HepG2 (cell line): ENCODE measurements at regions not wholly inside any gene's neighbourhood (a gene's known extent, or its start where the extent isn't known, plus 50 kb on each side); places are given as distances from the start of the nearest gene placed in this dataset.

Experiments
- ATAC-seq: fragments of 200-7000 bp; cut with Tn5 transposase; 3 replicates; pipeline ENCODE4 v1.9.1; 2020; ENCODE audit warnings: mild to moderate bottlenecking, moderate library complexity
- BruUV-seq: library from RNA; stranded (reverse); fragments of 400-500 nt; replicated peaks from 2 replicates; lab custom pipeline; 2021; lab: Mats Ljungman, UMichigan
- CTCF ChIA-PET: fragments of 300-600 bp; formaldehyde crosslinking; extraction: SDS; loops from one replicate; lab custom pipeline; 2021; ENCODE audit warnings: low total read pairs, inconsistent platforms, low intra/inter-chr PET ratio; lab: Yijun Ruan, JAX
- POLR2A ChIA-PET: fragments of 350-600 bp; sonication (Branson Sonifier 250); formaldehyde crosslinking; loops from one replicate; lab custom pipeline; 2020; ENCODE audit warnings: antibody characterized with exemption, inconsistent platforms; lab: Yijun Ruan, JAX
- DNase-seq: peaks from one replicate; pipeline ENCODE4 v3.0.0-alpha.2; 2015; ENCODE audit warnings: low spot score
- FAIRE-seq: peaks from 3 replicates; lab custom pipeline; 2011; peaks lifted over from hg19 to GRCh38; lab: Jason Lieb, UNC
- H2AFZ ChIP-seq: one replicate; pipeline ENCODE4 v1.6.1; 2011; ENCODE audit warnings: low read length, inconsistent platforms
- H3K27ac ChIP-seq: fragments of 300-600 bp; 3 replicates; pipeline ENCODE4 v1.8.0; 2011; ENCODE audit warnings: mixed run types, mild to moderate bottlenecking, mixed read lengths, low read length, inconsistent platforms; ENCODE audit not compliant: insufficient read depth; ENCODE audit errors: extremely low read length
- H3K27me3 ChIP-seq, 2 experiments: fragments of 200-600 bp in 1 of 2; 2 replicates in 1 of 2; 3 replicates in 1 of 2; pipeline versions ENCODE4 v1.6.0 to v1.8.0; 2011; ENCODE audit warnings: low read length in 2 of 2, mild to moderate bottlenecking in 2 of 2, moderate library complexity in 2 of 2, inconsistent platforms in 1 of 2; ENCODE audit not compliant: insufficient read depth in 2 of 2, control insufficient read depth in 1 of 2
- H3K36me3 ChIP-seq, 2 experiments: fragments of 200-600 bp in 1 of 2; replicated peaks in 1 of 2; 2 replicates in 1 of 2; 3 replicates in 1 of 2; pipeline versions ENCODE4 v1.5.1 to v1.8.0; 2011; ENCODE audit warnings: low read length in 2 of 2, inconsistent platforms in 1 of 2; ENCODE audit not compliant: insufficient read depth in 2 of 2, control insufficient read depth in 1 of 2
- H3K4me1 ChIP-seq: 2 replicates; pipeline ENCODE4 v1.5.1; 2012; ENCODE audit warnings: low read length, inconsistent platforms; ENCODE audit not compliant: insufficient read depth
- H3K4me2 ChIP-seq: 2 replicates; pipeline ENCODE4 v1.6.0; 2011; ENCODE audit warnings: low read depth, low read length, inconsistent platforms
- H3K4me3 ChIP-seq, 3 experiments: fragments of 200-600 bp in 1 of 3; sonication (generic), shearing (Covaris generic) in 1 of 3; replicated peaks in 1 of 3; 2 replicates each; pipeline ENCODE4 v1.5.1; 2011 to 2016; ENCODE audit warnings: low read length in 3 of 3, inconsistent platforms in 2 of 3, low read depth in 2 of 3, mild to moderate bottlenecking in 2 of 3, control low read depth in 1 of 3, mixed read lengths in 1 of 3; ENCODE audit not compliant: insufficient read depth in 1 of 3
- H3K79me2 ChIP-seq: one replicate; pipeline ENCODE4 v1.6.1; 2011; ENCODE audit warnings: low read length, inconsistent platforms; ENCODE audit not compliant: insufficient read depth
- H3K9ac ChIP-seq: 2 replicates; pipeline ENCODE4 v1.6.0; 2011; ENCODE audit warnings: mild to moderate bottlenecking, low read depth, low read length, inconsistent platforms; ENCODE audit not compliant: insufficient read depth
- H3K9me3 ChIP-seq: 2 replicates; pipeline ENCODE4 v1.5.1; 2012; ENCODE audit warnings: mild to moderate bottlenecking, low read length
- H4K20me1 ChIP-seq: 2 replicates; pipeline ENCODE4 v1.6.0; 2011; ENCODE audit warnings: inconsistent platforms, mild to moderate bottlenecking, low read length, moderate library complexity; ENCODE audit not compliant: insufficient read depth
- ATAD3A ChIP-seq: sonication (generic); formaldehyde crosslinking; IDR thresholded peaks from 2 replicates; pipeline ENCODE4 v1.4.0; 2020; ENCODE audit warnings: missing genetic modification reagents
- BRCA1 ChIP-seq: sonication (generic); formaldehyde crosslinking; IDR thresholded peaks from 2 replicates; pipeline ENCODE4 v1.4.0; 2020; ENCODE audit warnings: missing genetic modification reagents
- CBFB ChIP-seq: sonication (generic); formaldehyde crosslinking; IDR thresholded peaks from 2 replicates; pipeline ENCODE4 v1.4.0; 2020; ENCODE audit warnings: missing genetic modification reagents
- CCAR2 ChIP-seq: fragments of 200-400 bp; formaldehyde crosslinking; optimal IDR thresholded peaks from 2 replicates; pipeline ENCODE3; 2018; ENCODE audit warnings: low read depth, mild to moderate bottlenecking, low read length, moderate library complexity
- FOXJ3 ChIP-seq: sonication (generic); formaldehyde crosslinking; IDR thresholded peaks from 2 replicates; pipeline ENCODE4 v1.4.0; 2020; ENCODE audit warnings: missing genetic modification reagents, mild to moderate bottlenecking, borderline replicate concordance
- FOXK1 ChIP-seq: sonication (generic); formaldehyde crosslinking; IDR thresholded peaks from 2 replicates; pipeline ENCODE4 v1.4.0; 2020; ENCODE audit warnings: low read depth, missing genetic modification reagents, borderline replicate concordance
- ISL2 ChIP-seq: sonication (generic); formaldehyde crosslinking; IDR thresholded peaks from 2 replicates; pipeline ENCODE4 v1.5.0; 2020; ENCODE audit warnings: missing genetic modification reagents
- MED13 ChIP-seq: sonication (generic); formaldehyde crosslinking; IDR thresholded peaks from 2 replicates; pipeline ENCODE4 v1.5.0; 2020; ENCODE audit warnings: missing genetic modification reagents
- TBX3 ChIP-seq: fragments of 450-650 bp; IDR thresholded peaks from 2 replicates; pipeline ENCODE4 v1.6.1; 2017; ENCODE audit warnings: antibody characterized with exemption, mild to moderate bottlenecking, inconsistent platforms, borderline replicate concordance
- ZNF124 ChIP-seq: sonication (generic); formaldehyde crosslinking; IDR thresholded peaks from 2 replicates; pipeline ENCODE4 v1.4.0; 2020; ENCODE audit warnings: missing genetic modification reagents
- ZNF232 ChIP-seq: sonication (generic); formaldehyde crosslinking; IDR thresholded peaks from 2 replicates; pipeline ENCODE4 v1.4.0; 2020; ENCODE audit warnings: missing genetic modification reagents, borderline replicate concordance
- ZNF274 ChIP-seq: sonication (generic); formaldehyde crosslinking; IDR thresholded peaks from 2 replicates; pipeline ENCODE4 v1.5.1; 2020; ENCODE audit warnings: mild to moderate bottlenecking, missing genetic modification reagents
- ZNF451 ChIP-seq: sonication (generic); formaldehyde crosslinking; IDR thresholded peaks from 2 replicates; pipeline ENCODE4 v1.5.0; 2020; ENCODE audit warnings: mild to moderate bottlenecking, missing genetic modification reagents
- ZNF672 ChIP-seq: sonication (generic); formaldehyde crosslinking; IDR thresholded peaks from 2 replicates; pipeline ENCODE4 v1.8.1; 2022; ENCODE audit warnings: missing genetic modification reagents
- ZSCAN31 ChIP-seq: sonication (generic); formaldehyde crosslinking; IDR thresholded peaks from 2 replicates; pipeline ENCODE4 v1.5.0; 2020; ENCODE audit warnings: low read depth, mild to moderate bottlenecking, missing genetic modification reagents
- WGBS: methylation state at CpG from one replicate; pipeline ENCODE4 v1.1.6; 2017; ENCODE audit warnings: low lambda C conversion rate; 5-methylcytosine and 5-hydroxymethylcytosine counted together
- in situ Hi-C: cut with HindIII; loops from 2 replicates; pipeline ENCODE4 v1.10.0; 2017; ENCODE audit warnings: low pct_unique_long_range_greater_than_20kb; ENCODE audit not compliant: extremely low pct_ligation_motif_present
- intact Hi-C: fragments of 100-400 bp; cut with micrococcal nuclease; formaldehyde crosslinking; loops from one replicate; pipeline ENCODE4 v1.10.0; 2022; ENCODE audit not compliant: unreplicated experiment
- TF ChIP-seq, protein P1 (sequence below): sonication (generic); formaldehyde crosslinking; IDR thresholded peaks from 2 replicates; pipeline ENCODE4 v1.8.0; 2022; ENCODE audit warnings: low read depth, missing genetic modification reagents
- TF ChIP-seq, protein P2 (sequence below): sonication (generic); formaldehyde crosslinking; IDR thresholded peaks from 2 replicates; pipeline ENCODE4 v1.4.0; 2020; ENCODE audit warnings: missing genetic modification reagents, borderline replicate concordance

DNA sequence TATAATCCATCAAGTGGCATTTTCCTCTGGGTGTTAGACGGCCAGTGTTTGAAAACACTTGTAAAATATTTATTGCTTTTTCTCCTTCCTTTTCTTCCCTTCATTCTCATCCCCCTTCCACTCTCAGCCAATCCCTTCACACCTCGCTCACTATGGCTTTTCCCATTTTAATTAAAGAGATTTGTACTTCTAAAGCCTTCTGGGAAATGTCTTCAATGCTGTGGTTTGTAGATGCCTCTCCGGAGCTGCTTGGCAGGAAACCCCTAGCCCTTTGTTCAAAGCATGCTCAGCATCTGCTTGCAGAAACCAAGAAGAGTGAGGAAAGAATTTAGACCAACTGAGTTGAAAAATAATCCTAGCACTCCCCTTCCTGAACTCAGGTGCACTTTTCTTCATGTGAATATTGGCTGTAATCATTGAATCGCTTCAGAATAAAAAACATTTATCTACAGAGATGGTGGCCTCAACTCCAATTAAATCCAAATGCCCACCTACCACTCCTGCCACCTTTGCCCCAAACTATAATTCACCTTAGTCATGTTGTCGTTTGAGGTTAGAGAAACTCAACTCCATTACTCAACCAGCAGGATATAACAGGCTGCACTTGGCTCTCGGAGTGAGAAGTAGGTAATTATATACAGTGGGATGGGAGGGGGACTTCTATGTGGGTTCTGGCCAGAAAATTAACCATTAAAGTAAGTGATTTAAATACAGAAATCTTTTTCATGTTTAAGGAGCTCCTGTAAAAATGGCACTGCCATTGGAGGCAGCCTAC lies 659.4 kb upstream of the CAMK1G start:
- POLR2A ChIA-PET = no interaction called here
- Histone ChIP-seq H3K36me3 (no peaks in the 10 kb centered on the region), H3K79me2 (no peaks in the 10 kb centered on the region), H3K4me3 (no peak overlapping the region), H3K4me2 (no peak overlapping the region), H3K27ac (no peak overlapping the region), H3K27me3 (no peaks in the 10 kb centered on the region), H3K9me3 (peaks cover 6% of the 10 kb centered on the region; the same call in 1 of the 2 replicates), H4K20me1 (no peaks in the 10 kb centered on the region), H3K9ac (no peak overlapping the region), H3K4me1 (no peaks in the 10 kb centered on the region), H2AFZ (no peak overlapping the region)
- no peak for DNase-seq
- CTCF ChIA-PET = no interaction called here
- in situ Hi-C loops (no loop called here), intact Hi-C loops (no loop called here)
- WGBS = under 1% methylated on average over 6 of the region's 6 CpGs
- no TSS peak for BruUV-seq
- ATAC-seq = no peak
- FAIRE-seq = no peak
- TF ChIP-seq ZNF124 (CRISPR knock-in tag) (no peak), ZNF451 (no peak), ISL2 (no peak), ZSCAN31 (CRISPR knock-in tag) (no peak), ATAD3A (CRISPR knock-in tag) (no peak), BRCA1 (CRISPR knock-in tag) (no peak), FOXK1 (CRISPR knock-in tag) (no peak), MED13 (CRISPR knock-in tag) (no peak), CBFB (no peak), ZNF274 (no peak), FOXJ3 (CRISPR knock-in tag) (no peak), ZNF672 (no peak), CCAR2 (no peak), ZNF232 (CRISPR knock-in tag) (no peak), TBX3 (no peak)
- TF ChIP-seq, protein P1, sequence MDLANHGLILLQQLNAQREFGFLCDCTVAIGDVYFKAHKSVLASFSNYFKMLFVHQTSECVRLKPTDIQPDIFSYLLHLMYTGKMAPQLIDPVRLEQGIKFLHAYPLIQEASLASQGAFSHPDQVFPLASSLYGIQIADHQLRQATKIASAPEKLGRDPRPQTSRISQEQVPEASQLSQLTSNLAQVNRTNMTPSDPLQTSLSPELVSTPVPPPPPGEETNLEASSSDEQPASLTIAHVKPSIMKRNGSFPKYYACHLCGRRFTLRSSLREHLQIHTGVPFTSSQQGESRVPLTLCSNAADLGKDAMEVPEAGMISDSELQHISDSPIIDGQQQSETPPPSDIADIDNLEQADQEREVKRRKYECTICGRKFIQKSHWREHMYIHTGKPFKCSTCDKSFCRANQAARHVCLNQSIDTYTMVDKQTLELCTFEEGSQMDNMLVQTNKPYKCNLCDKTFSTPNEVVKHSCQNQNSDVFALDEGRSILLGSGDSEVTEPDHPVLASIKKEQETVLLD (CRISPR knock-in tag) = no peak
- TF ChIP-seq, protein P2, sequence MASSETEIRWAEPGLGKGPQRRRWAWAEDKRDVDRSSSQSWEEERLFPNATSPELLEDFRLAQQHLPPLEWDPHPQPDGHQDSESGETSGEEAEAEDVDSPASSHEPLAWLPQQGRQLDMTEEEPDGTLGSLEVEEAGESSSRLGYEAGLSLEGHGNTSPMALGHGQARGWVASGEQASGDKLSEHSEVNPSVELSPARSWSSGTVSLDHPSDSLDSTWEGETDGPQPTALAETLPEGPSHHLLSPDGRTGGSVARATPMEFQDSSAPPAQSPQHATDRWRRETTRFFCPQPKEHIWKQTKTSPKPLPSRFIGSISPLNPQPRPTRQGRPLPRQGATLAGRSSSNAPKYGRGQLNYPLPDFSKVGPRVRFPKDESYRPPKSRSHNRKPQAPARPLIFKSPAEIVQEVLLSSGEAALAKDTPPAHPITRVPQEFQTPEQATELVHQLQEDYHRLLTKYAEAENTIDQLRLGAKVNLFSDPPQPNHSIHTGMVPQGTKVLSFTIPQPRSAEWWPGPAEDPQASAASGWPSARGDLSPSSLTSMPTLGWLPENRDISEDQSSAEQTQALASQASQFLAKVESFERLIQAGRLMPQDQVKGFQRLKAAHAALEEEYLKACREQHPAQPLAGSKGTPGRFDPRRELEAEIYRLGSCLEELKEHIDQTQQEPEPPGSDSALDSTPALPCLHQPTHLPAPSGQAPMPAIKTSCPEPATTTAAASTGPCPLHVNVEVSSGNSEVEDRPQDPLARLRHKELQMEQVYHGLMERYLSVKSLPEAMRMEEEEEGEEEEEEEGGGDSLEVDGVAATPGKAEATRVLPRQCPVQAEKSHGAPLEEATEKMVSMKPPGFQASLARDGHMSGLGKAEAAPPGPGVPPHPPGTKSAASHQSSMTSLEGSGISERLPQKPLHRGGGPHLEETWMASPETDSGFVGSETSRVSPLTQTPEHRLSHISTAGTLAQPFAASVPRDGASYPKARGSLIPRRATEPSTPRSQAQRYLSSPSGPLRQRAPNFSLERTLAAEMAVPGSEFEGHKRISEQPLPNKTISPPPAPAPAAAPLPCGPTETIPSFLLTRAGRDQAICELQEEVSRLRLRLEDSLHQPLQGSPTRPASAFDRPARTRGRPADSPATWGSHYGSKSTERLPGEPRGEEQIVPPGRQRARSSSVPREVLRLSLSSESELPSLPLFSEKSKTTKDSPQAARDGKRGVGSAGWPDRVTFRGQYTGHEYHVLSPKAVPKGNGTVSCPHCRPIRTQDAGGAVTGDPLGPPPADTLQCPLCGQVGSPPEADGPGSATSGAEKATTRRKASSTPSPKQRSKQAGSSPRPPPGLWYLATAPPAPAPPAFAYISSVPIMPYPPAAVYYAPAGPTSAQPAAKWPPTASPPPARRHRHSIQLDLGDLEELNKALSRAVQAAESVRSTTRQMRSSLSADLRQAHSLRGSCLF = no peak
